ENCODE measurements at regions not wholly inside any gene's neighbourhood (a gene's known extent, or its start where the extent isn't known, plus 50 kb on each side); places are given as distances from the start of the nearest gene placed in this dataset.

GRCh38 chr20:56716806-56717205 is 87.7 kb downstream of the TFAP2C start:
- TF ChIP-seq, protein P1, sequence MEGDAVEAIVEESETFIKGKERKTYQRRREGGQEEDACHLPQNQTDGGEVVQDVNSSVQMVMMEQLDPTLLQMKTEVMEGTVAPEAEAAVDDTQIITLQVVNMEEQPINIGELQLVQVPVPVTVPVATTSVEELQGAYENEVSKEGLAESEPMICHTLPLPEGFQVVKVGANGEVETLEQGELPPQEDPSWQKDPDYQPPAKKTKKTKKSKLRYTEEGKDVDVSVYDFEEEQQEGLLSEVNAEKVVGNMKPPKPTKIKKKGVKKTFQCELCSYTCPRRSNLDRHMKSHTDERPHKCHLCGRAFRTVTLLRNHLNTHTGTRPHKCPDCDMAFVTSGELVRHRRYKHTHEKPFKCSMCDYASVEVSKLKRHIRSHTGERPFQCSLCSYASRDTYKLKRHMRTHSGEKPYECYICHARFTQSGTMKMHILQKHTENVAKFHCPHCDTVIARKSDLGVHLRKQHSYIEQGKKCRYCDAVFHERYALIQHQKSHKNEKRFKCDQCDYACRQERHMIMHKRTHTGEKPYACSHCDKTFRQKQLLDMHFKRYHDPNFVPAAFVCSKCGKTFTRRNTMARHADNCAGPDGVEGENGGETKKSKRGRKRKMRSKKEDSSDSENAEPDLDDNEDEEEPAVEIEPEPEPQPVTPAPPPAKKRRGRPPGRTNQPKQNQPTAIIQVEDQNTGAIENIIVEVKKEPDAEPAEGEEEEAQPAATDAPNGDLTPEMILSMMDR (IDR thresholded peaks at IDR 0.05): no peak
- TF ChIP-seq EZH2phosphoT487 (IDR thresholded peaks at IDR 0.05): no peak
- no peak for TF ChIP-seq EZH2 (IDR thresholded peaks at IDR 0.05)
